ENCODE measurements at regions not wholly inside any gene's neighbourhood (a gene's known extent, or its start where the extent isn't known, plus 50 kb on each side); places are given as distances from the start of the nearest gene placed in this dataset.

DNA sequence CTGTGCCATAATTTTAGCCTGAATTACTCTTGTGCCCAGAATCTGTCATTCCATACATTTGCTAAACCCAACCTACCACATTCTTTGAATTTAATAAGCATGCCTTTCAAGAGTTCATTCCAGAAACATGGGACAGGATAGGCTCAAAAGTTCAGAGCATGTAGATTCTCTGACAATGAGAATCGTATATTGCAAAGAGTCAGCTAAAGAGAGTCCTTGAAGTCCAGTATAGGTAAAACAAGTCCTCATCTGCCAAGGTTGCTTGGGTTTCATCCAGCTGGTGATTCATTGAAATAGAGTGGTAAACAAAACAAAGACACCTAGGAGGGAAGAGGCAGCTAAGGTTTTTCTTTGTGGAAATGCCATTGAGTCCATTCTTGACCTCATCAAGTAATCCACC is 249.3 kb upstream of the DIPK2B start:
- Histone ChIP-seq H2BK5ac (ENCODE audit: insufficient read length, low read length) (no peak overlapping the region), H3K9me3 (ENCODE audit: control insufficient read depth, low read depth, low read length) (peaks cover 4% of the 10 kb centered on the region), H3K4me1 (ENCODE audit: insufficient read depth, low read length) (peaks cover 6% of the 10 kb centered on the region; the same call in 1 of the 2 replicates), H2AK5ac (ENCODE audit: insufficient read length, low read length) (no peak overlapping the region), H4K8ac (replicated peaks; ENCODE audit: insufficient read length, low read depth, low read length) (no peak overlapping the region), H2AFZ (ENCODE audit: low read length) (no peak overlapping the region), H3K4me2 (ENCODE audit: insufficient read depth, insufficient read length, low read length) (no peak overlapping the region), H2BK20ac (ENCODE audit: low read depth, low read length, poor library complexity, severe bottlenecking) (no peak overlapping the region), H3K27ac (ENCODE audit: insufficient read length, low read depth, low read length) (no peak overlapping the region), H3K9ac (ENCODE audit: extremely low read depth, insufficient read length, low read length) (no peak overlapping the region), H4K91ac (ENCODE audit: insufficient read length, low read depth, low read length) (no peak overlapping the region), H3K56ac (ENCODE audit: insufficient read length, low read depth, low read length) (no peak overlapping the region), H3K14ac (ENCODE audit: insufficient read depth, low read length) (no peak overlapping the region), H3K79me2 (ENCODE audit: insufficient read depth, low read length) (no peaks in the 10 kb centered on the region), H3K79me1 (ENCODE audit: insufficient read depth, low read depth, low read length, poor library complexity, severe bottlenecking) (no peaks in the 10 kb centered on the region), H3K18ac (ENCODE audit: insufficient read length, low read depth, low read length) (no peak overlapping the region), H3K23me2 (ENCODE audit: insufficient read length, low read depth, low read length, poor library complexity, severe bottlenecking) (no peaks in the 10 kb centered on the region), H2BK15ac (ENCODE audit: low read depth, low read length) (no peak overlapping the region), H3K23ac (ENCODE audit: insufficient read length, low read depth, low read length) (no peak overlapping the region), H3K27me3 (ENCODE audit: insufficient read depth, low read length) (no peaks in the 10 kb centered on the region), H4K20me1 (ENCODE audit: control insufficient read depth, insufficient read depth, insufficient read length) (no peaks in the 10 kb centered on the region), H3K4ac (ENCODE audit: low read depth, low read length) (no peak overlapping the region), H2BK120ac (ENCODE audit: low read depth, low read length, poor library complexity, severe bottlenecking) (no peak overlapping the region), H3T11ph (ENCODE audit: low read length) (no peak overlapping the region), H2BK12ac (ENCODE audit: insufficient read length, low read depth, low read length) (no peak overlapping the region), H4K5ac (ENCODE audit: insufficient read length, low read depth, low read length) (no peak overlapping the region)
- WGBS (ENCODE audit: extremely low coverage, insufficient read length, low lambda C conversion rate): no CpG with 5 or more reads among the region's 1 CpG
- Mint-ChIP-seq H3K36me3 (ENCODE audit: insufficient read depth in 1 of 3, low read depth in 3 of 3) (peaks cover 0 to 3% (median 2%) of the 10 kb centered on the region in 3 experiments; a peak in 3 of 7 replicates), H3K9me3 (peaks cover 64% of the 10 kb centered on the region in 2 experiments), H3K27me3 (ENCODE audit: low read depth) (peaks cover 2% of the 10 kb centered on the region; the same call in 1 of the 2 replicates), H3K4me1 (peaks cover 22 to 23% of the 10 kb centered on the region in 2 experiments), H3K4me3 (no peak overlapping the region), H3K27ac (no peak overlapping the region)
- no peak for DNase-seq
- TF ChIP-seq CTCF (conservative IDR thresholded peaks at IDR 0.05): no peak
